Endodermal cell (in vitro differentiated cells): ENCODE measurements at regions not wholly inside any gene's neighbourhood (a gene's known extent, or its start where the extent isn't known, plus 50 kb on each side); places are given as distances from the start of the nearest gene placed in this dataset.

Experiments
- DNase-seq: peaks from one replicate; pipeline ENCODE4 v3.0.0-alpha.2; 2017
- H3K27ac ChIP-seq: 2 replicates; pipeline ENCODE4 v1.5.1; 2013; ENCODE audit warnings: mild to moderate bottlenecking, low read depth, low read length, moderate library complexity
- H3K27me3 ChIP-seq: 2 replicates; pipeline ENCODE4 v1.6.1; 2013; ENCODE audit warnings: mild to moderate bottlenecking, low read length, moderate library complexity; ENCODE audit not compliant: insufficient read depth, control insufficient read depth, poor library complexity, severe bottlenecking
- H3K36me3 ChIP-seq: 2 replicates; pipeline ENCODE4 v1.7.0; 2013; ENCODE audit warnings: mild to moderate bottlenecking, low read length, moderate library complexity; ENCODE audit not compliant: control insufficient read depth, insufficient read depth
- H3K4me1 ChIP-seq: one replicate; pipeline ENCODE4 v1.7.0; 2013; ENCODE audit warnings: low read length; ENCODE audit not compliant: control insufficient read depth, insufficient read depth
- H3K4me3 ChIP-seq: 2 replicates; pipeline ENCODE4 v1.5.1; 2013; ENCODE audit warnings: mild to moderate bottlenecking, low read length, moderate library complexity
- H3K9ac ChIP-seq: 2 replicates; pipeline ENCODE4 v1.6.1; 2013; ENCODE audit warnings: mild to moderate bottlenecking, low read length, moderate library complexity; ENCODE audit not compliant: poor library complexity, severe bottlenecking; ENCODE audit errors: extremely low read depth
- H3K9me3 ChIP-seq: 2 replicates; pipeline ENCODE4 v1.6.1; 2013; ENCODE audit warnings: mild to moderate bottlenecking, low read length, moderate library complexity; ENCODE audit not compliant: control insufficient read depth
- H3K27ac Mint-ChIP-seq: 2 replicates; pipeline ENCODE4 v1.8.0; 2020; ENCODE audit warnings: mixed read lengths
- H3K27me3 Mint-ChIP-seq: 2 replicates; pipeline ENCODE4 v1.8.0; 2021; ENCODE audit warnings: mild to moderate bottlenecking, mixed read lengths; ENCODE audit not compliant: insufficient read depth
- H3K36me3 Mint-ChIP-seq: 2 replicates; pipeline ENCODE4 v1.8.0; 2020; ENCODE audit warnings: low read depth, mixed read lengths
- H3K4me1 Mint-ChIP-seq: 2 replicates; pipeline ENCODE4 v1.8.0; 2020; ENCODE audit warnings: mixed read lengths
- H3K4me3 Mint-ChIP-seq: 2 replicates; pipeline ENCODE4 v1.8.0; 2020; ENCODE audit warnings: mild to moderate bottlenecking, moderate library complexity, mixed read lengths
- H3K9me3 Mint-ChIP-seq: 2 replicates; pipeline ENCODE4 v1.8.0; 2020; ENCODE audit warnings: mild to moderate bottlenecking, mixed read lengths
- WGBS, 2 experiments: methylation state at CpG; one replicate each; pipeline versions ENCODE4 v1.1.5 to v1.1.7; 2013; ENCODE audit warnings: missing lambda C conversion rate in 2 of 2, mixed read lengths in 1 of 2; ENCODE audit not compliant: insufficient coverage in 1 of 2, insufficient read length in 1 of 2; 5-methylcytosine and 5-hydroxymethylcytosine counted together
- TF ChIP-seq, protein P1 (sequence below): fragments of 200-600 bp; sonication (generic); conservative IDR thresholded peaks from 2 replicates; pipeline ENCODE4 v1.5.0; 2021; ENCODE audit warnings: antibody characterized with exemption, mild to moderate bottlenecking

DNA sequence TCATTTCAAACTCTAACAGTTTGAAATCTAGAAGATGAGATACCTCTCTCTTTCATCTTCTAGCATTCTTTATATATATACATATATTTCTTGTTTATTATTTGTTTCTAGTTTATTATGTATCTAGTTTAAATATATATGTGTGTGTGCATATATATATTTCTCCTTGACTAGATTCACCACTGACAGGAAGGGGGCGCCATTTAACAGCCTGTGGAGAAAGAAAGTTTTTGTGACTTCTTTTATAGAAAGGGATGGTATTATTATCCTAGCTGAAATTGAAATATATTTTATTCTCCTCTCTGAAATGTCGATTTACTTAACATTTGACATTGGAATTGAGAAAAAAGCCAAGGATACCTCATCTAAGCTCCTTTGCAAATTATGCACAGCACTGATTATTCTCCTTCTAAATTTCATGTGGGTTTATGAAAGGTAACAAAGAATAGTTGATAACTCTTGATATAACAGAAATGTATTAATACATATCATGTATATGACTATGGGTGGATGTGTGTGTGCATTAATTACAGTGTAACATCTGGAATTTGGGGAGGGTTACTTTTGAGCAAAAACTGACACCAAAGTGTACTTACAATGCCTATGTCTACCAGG, 160.7 kb upstream of the NT5C1B start:
- H3K27ac ChIP-seq, result no peak overlapping the region
- Mint-ChIP-seq H3K36me3 (no peaks in the 10 kb centered on the region), H3K4me1 (no peaks in the 10 kb centered on the region), H3K4me3 (no peak overlapping the region), H3K27ac (no peak overlapping the region), H3K27me3 (peaks cover 28% of the 10 kb centered on the region), H3K9me3 (no peaks in the 10 kb centered on the region)
- H3K9ac ChIP-seq, result no peak overlapping the region
- peaks cover 19% of the 10 kb centered on the region for H3K27me3 ChIP-seq
- DNase-seq, result peak; percentile 73
- TF ChIP-seq, protein P1, sequence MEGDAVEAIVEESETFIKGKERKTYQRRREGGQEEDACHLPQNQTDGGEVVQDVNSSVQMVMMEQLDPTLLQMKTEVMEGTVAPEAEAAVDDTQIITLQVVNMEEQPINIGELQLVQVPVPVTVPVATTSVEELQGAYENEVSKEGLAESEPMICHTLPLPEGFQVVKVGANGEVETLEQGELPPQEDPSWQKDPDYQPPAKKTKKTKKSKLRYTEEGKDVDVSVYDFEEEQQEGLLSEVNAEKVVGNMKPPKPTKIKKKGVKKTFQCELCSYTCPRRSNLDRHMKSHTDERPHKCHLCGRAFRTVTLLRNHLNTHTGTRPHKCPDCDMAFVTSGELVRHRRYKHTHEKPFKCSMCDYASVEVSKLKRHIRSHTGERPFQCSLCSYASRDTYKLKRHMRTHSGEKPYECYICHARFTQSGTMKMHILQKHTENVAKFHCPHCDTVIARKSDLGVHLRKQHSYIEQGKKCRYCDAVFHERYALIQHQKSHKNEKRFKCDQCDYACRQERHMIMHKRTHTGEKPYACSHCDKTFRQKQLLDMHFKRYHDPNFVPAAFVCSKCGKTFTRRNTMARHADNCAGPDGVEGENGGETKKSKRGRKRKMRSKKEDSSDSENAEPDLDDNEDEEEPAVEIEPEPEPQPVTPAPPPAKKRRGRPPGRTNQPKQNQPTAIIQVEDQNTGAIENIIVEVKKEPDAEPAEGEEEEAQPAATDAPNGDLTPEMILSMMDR, result peak; percentile 93
- no peaks in the 10 kb centered on the region for H3K36me3 ChIP-seq
- no peak overlapping the region for H3K4me3 ChIP-seq
- H3K9me3 ChIP-seq, result no peaks in the 10 kb centered on the region
- WGBS, 2 experiments, result 10% methylated on average over 1 of the region's 2 CpGs; no CpG with 5 or more reads in 1 of the 2 experiments
- no peaks in the 10 kb centered on the region for H3K4me1 ChIP-seq

DNA sequence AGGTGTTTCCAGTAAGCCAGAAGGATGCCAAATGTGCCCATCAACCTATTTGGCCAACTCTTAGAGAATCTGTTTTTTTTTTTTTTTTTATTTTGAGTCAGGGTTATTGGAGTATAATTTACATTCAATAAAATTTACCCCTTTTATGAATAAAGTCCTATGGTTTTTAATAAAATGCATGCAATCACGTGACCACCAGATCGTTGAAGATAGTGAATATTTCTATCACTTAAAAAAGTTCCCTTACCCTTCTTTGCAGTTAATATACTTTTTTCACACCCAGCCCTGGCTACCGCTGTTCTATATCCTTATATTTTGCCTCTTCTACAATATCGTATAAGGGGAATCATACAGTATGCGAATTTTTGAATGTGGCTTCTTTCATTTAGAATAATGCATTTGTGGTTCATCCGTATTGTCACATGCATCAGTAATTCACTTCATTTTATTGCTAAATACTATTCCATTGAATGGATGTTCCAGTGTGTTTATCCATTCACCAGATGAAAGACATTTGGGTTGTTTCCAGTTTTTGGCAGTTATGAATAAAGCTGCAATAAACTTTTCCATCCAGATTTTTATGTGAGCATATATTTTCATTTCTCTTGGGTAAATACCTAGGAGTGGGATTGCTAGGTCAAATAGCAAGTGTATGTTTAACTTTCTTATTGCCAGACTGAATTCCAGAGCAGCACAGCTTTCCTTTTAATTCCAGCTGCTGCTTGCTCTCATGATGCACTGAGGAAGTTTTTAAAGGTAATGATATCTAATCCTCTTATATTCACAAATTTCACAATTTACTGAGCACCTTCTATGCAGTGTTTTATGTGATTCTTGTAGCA, 156.3 kb upstream of the NT5C1B start:
- no peaks in the 10 kb centered on the region for H3K36me3 Mint-ChIP-seq
- H3K27ac Mint-ChIP-seq, result no peak overlapping the region
- H3K9ac ChIP-seq, result no peak overlapping the region
- peaks cover 1% of the 10 kb centered on the region for H3K4me1 Mint-ChIP-seq
- no peak overlapping the region for H3K4me3 ChIP-seq
- no peak overlapping the region for H3K27ac ChIP-seq
- peaks cover 4% of the 10 kb centered on the region for H3K27me3 Mint-ChIP-seq
- TF ChIP-seq, protein P1, result no peak
- no peaks in the 10 kb centered on the region for H3K9me3 Mint-ChIP-seq
- WGBS, 2 experiments, result 90 to 94% methylated on average over 2 to 6 of the region's 6 CpGs
- peaks cover 12% of the 10 kb centered on the region for H3K27me3 ChIP-seq
- H3K4me3 Mint-ChIP-seq, result no peak overlapping the region
- H3K9me3 ChIP-seq, result no peaks in the 10 kb centered on the region
- no peaks in the 10 kb centered on the region for H3K36me3 ChIP-seq
- no peaks in the 10 kb centered on the region for H3K4me1 ChIP-seq
- no peak for DNase-seq

DNA sequence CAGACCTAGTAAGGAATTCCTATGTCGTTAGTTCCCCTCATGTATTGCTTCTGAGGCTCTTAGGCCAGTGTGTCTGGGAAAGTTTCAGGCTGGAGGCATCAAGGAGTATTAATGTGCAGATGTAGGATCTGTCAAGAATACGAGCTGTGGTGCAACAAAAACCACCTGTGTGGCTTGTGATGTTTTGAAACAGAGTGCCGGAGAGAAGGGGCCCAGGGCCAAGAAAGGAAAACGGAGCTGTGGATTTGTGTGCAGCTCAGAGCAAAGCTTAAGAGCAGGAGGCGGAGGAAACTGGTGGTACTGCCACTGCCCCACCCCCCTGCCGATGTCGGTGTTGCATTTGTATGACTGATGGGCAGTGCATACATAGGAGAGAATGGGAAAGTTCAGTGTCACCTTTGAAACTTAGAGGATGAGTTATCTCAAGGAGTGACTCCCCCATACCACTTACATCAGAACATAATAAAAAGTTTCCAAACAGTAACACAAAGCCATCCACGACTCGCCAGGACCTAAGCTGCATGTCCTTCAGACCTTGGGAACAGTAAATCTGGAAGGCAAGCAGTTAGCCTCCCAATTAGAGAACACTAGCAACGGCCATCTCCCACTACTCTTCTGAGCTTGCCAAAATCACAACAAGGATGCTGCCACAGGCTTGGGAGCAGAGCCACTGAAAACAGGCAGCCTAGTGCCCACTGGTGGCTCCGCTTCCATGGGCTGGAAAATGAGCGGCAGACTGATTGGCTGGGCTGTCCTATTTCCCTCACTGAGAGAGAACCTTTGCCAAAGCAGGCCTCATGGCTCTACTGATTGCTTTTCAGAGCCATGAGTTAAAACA, 152.7 kb upstream of the NT5C1B start:
- TF ChIP-seq, protein P1, result peak; percentile 59
- no peak overlapping the region for H3K9ac ChIP-seq
- Mint-ChIP-seq H3K9me3 (no peaks in the 10 kb centered on the region), H3K4me1 (peaks cover 1% of the 10 kb centered on the region), H3K4me3 (no peak overlapping the region), H3K36me3 (no peaks in the 10 kb centered on the region), H3K27ac (no peak overlapping the region), H3K27me3 (peaks cover 2% of the 10 kb centered on the region)
- no peaks in the 10 kb centered on the region for H3K36me3 ChIP-seq
- H3K9me3 ChIP-seq, result no peaks in the 10 kb centered on the region
- no peak overlapping the region for H3K27ac ChIP-seq
- peak; percentile 59 for DNase-seq
- no peaks in the 10 kb centered on the region for H3K27me3 ChIP-seq
- no peaks in the 10 kb centered on the region for H3K4me1 ChIP-seq
- 88 to 90% methylated on average over 7 to 12 of the region's 12 CpGs for WGBS, 2 experiments
- no peak overlapping the region for H3K4me3 ChIP-seq
